Esophagus squamous epithelium (tissue), 4 donors: ENCODE measurements at regions not wholly inside any gene's neighbourhood (a gene's known extent, or its start where the extent isn't known, plus 50 kb on each side); places are given as distances from the start of the nearest gene placed in this dataset.
"Not testable (repeated sequence)": the region's sequence is repeated elsewhere in the genome, so short reads cannot be mapped to it uniquely, and the experiment has no call there.

Source experiments
- POLR2A ChIP-seq, 4 donors: fragments of 450-650 bp; IDR thresholded peaks; one replicate each; pipeline ENCODE4 v1.6.1; 2017; ENCODE audit warnings: antibody characterized with exemption in 4 of 4, mild to moderate bottlenecking in 4 of 4, moderate library complexity in 3 of 4
- TF ChIP-seq, protein P1 (sequence below), 6 experiments: fragments of 450-650 bp in 4 of 6; fragments of 200-600 bp in 2 of 6; sonication (generic) in 2 of 6; IDR thresholded peaks; one replicate each; pipeline ENCODE4 v1.5.1; 2016 to 2019; ENCODE audit warnings: antibody characterized with exemption in 6 of 6, mild to moderate bottlenecking in 4 of 6, moderate library complexity in 4 of 6

DNA sequence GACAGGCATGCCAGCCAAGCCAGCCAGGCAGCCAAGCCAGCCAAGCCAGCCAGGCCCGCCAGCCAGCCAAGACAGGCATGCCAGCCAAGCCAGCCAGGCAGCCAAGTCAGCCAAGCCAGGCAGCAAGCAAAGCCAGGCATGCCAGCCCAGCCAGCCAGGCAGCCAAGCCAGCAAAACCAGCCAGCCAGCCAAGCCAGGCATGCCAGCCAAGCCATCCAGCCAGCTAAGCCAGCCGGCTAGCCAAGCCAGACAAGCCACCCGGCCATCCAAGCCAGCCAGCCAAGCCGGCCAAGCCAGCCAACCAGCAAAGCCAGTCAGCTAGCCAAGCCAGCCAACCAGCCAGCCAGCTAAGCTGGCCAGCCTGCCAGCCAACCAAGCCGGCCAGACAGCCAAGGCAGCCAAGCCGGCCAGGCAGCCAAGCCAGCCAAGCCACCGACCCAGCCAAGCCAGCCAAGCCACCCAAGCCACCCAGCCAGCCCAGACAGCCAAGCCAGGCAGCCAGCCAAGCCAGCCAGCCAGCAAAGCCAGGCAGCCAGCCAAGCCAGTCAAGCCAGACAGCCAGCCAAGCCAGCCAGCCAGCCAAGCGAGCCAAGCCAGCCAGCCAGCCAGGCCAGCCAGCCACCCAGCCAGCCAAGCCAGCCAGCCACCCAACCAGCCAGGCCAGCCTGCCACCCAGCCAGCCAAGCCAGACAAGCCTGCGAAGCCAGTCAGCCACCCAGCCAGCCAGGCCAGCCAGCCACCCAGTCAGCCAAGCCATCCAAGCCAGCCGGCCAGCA lies 332.9 kb upstream of the PLGLB2 start:
- TF ChIP-seq, protein P1, sequence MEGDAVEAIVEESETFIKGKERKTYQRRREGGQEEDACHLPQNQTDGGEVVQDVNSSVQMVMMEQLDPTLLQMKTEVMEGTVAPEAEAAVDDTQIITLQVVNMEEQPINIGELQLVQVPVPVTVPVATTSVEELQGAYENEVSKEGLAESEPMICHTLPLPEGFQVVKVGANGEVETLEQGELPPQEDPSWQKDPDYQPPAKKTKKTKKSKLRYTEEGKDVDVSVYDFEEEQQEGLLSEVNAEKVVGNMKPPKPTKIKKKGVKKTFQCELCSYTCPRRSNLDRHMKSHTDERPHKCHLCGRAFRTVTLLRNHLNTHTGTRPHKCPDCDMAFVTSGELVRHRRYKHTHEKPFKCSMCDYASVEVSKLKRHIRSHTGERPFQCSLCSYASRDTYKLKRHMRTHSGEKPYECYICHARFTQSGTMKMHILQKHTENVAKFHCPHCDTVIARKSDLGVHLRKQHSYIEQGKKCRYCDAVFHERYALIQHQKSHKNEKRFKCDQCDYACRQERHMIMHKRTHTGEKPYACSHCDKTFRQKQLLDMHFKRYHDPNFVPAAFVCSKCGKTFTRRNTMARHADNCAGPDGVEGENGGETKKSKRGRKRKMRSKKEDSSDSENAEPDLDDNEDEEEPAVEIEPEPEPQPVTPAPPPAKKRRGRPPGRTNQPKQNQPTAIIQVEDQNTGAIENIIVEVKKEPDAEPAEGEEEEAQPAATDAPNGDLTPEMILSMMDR (IDR thresholded peaks at IDR 0.05), result not testable (repeated sequence)
- not testable (repeated sequence) for TF ChIP-seq POLR2A (IDR thresholded peaks at IDR 0.05)
